ENCODE measurements at regions not wholly inside any gene's neighbourhood (a gene's known extent, or its start where the extent isn't known, plus 50 kb on each side); places are given as distances from the start of the nearest gene placed in this dataset.

- no peak overlapping the region for H3K4me3 ChIP-seq (ENCODE audit: insufficient read depth, low read length, poor library complexity, severe bottlenecking)
- H3F3A ChIP-seq (ENCODE audit: insufficient read depth), result no peaks in the 10 kb centered on the region
- H3K27me3 ChIP-seq (ENCODE audit: low read length), result no peaks in the 10 kb centered on the region
- no peaks in the 10 kb centered on the region for H3K36me3 ChIP-seq (ENCODE audit: low read length)
- no peak overlapping the region for H3K27ac ChIP-seq (ENCODE audit: low read depth, low read length)
- no peak overlapping the region for H3K4me2 ChIP-seq (ENCODE audit: low read depth, low read length, poor library complexity, severe bottlenecking)
- no peaks in the 10 kb centered on the region for H3K9me2 ChIP-seq (replicated peaks; ENCODE audit: insufficient read depth, low read length)
- H4K20me1 ChIP-seq (ENCODE audit: low read depth, low read length), result no peaks in the 10 kb centered on the region
- no peak overlapping the region for H2AFZ ChIP-seq (ENCODE audit: low read depth, low read length, severe bottlenecking)
- peaks cover 5% of the 10 kb centered on the region; the same call in 1 of the 2 replicates for H3K9me3 ChIP-seq (ENCODE audit: insufficient read depth, low read length)
- no peaks in the 10 kb centered on the region for H3K79me2 ChIP-seq (ENCODE audit: insufficient read depth, low read length)
- no peak overlapping the region for H3K9ac ChIP-seq (ENCODE audit: low read length)
- TF ChIP-seq CTCF (IDR thresholded peaks at IDR 0.05; ENCODE audit: insufficient read depth, low read length, poor library complexity, severe bottlenecking), result no peak
- TF ChIP-seq EZH2phosphoT487 (conservative IDR thresholded peaks at IDR 0.05; ENCODE audit: low read length), result no peak
Measured at GRCh38 chr12:126770188-126770587, 1496.8 kb upstream of the TMEM132C start.

- no peaks in the 10 kb centered on the region; the same call in 1 of the 2 replicates for H3K9me3 ChIP-seq (ENCODE audit: insufficient read depth, low read length)
- no peak for TF ChIP-seq CTCF (IDR thresholded peaks at IDR 0.05; ENCODE audit: insufficient read depth, low read length, poor library complexity, severe bottlenecking)
- no peak for TF ChIP-seq EZH2phosphoT487 (conservative IDR thresholded peaks at IDR 0.05; ENCODE audit: low read length)
- no peaks in the 10 kb centered on the region for H4K20me1 ChIP-seq (ENCODE audit: low read depth, low read length)
- H3K4me3 ChIP-seq (ENCODE audit: insufficient read depth, low read length, poor library complexity, severe bottlenecking), result no peak overlapping the region
- no peak overlapping the region for H3K9ac ChIP-seq (ENCODE audit: low read length)
- H3K27me3 ChIP-seq (ENCODE audit: low read length), result no peaks in the 10 kb centered on the region
- no peaks in the 10 kb centered on the region for H3K36me3 ChIP-seq (ENCODE audit: low read length)
- no peak overlapping the region for H3K27ac ChIP-seq (ENCODE audit: low read depth, low read length)
- H3K9me2 ChIP-seq (replicated peaks; ENCODE audit: insufficient read depth, low read length), result no peaks in the 10 kb centered on the region
- no peak overlapping the region for H2AFZ ChIP-seq (ENCODE audit: low read depth, low read length, severe bottlenecking)
- no peak overlapping the region for H3K4me2 ChIP-seq (ENCODE audit: low read depth, low read length, poor library complexity, severe bottlenecking)
- H3K79me2 ChIP-seq (ENCODE audit: insufficient read depth, low read length), result no peaks in the 10 kb centered on the region
- no peaks in the 10 kb centered on the region for H3F3A ChIP-seq (ENCODE audit: insufficient read depth)
Measured at GRCh38 chr12:126772171-126772864, 1494.7 kb upstream of the TMEM132C start.

- H3K9ac ChIP-seq (ENCODE audit: low read length), result no peak overlapping the region
- TF ChIP-seq CTCF (IDR thresholded peaks at IDR 0.05; ENCODE audit: insufficient read depth, low read length, poor library complexity, severe bottlenecking) (no peak), EZH2phosphoT487 (conservative IDR thresholded peaks at IDR 0.05; ENCODE audit: low read length) (no peak)
- no peaks in the 10 kb centered on the region for H3K9me2 ChIP-seq (replicated peaks; ENCODE audit: insufficient read depth, low read length)
- H3K9me3 ChIP-seq (ENCODE audit: insufficient read depth, low read length), result no peaks in the 10 kb centered on the region; the same call in 1 of the 2 replicates
- H3K27ac ChIP-seq (ENCODE audit: low read depth, low read length), result no peak overlapping the region
- no peaks in the 10 kb centered on the region for H3K36me3 ChIP-seq (ENCODE audit: low read length)
- H3K79me2 ChIP-seq (ENCODE audit: insufficient read depth, low read length), result no peaks in the 10 kb centered on the region
- H3K4me3 ChIP-seq (ENCODE audit: insufficient read depth, low read length, poor library complexity, severe bottlenecking), result no peak overlapping the region
- H3F3A ChIP-seq (ENCODE audit: insufficient read depth), result no peaks in the 10 kb centered on the region
- H4K20me1 ChIP-seq (ENCODE audit: low read depth, low read length), result no peaks in the 10 kb centered on the region
- H2AFZ ChIP-seq (ENCODE audit: low read depth, low read length, severe bottlenecking), result no peak overlapping the region
- no peaks in the 10 kb centered on the region for H3K27me3 ChIP-seq (ENCODE audit: low read length)
- H3K4me2 ChIP-seq (ENCODE audit: low read depth, low read length, poor library complexity, severe bottlenecking), result no peak overlapping the region
Measured at GRCh38 chr12:126773012-126773411, 1494.0 kb upstream of the TMEM132C start.
